ENCODE measurements at regions not wholly inside any gene's neighbourhood (a gene's known extent, or its start where the extent isn't known, plus 50 kb on each side); places are given as distances from the start of the nearest gene placed in this dataset.

GRCh38 chr18:78115896-78116561 lies 863.6 kb upstream of the SALL3 start:
- H3K36me3 ChIP-seq (ENCODE audit: low read depth, missing control alignments): no peaks in the 10 kb centered on the region
- H3K27ac ChIP-seq: no peak overlapping the region
- no peaks in the 10 kb centered on the region for H3K4me1 ChIP-seq
- no peaks in the 10 kb centered on the region for H3K9me3 ChIP-seq
- H3K4me3 ChIP-seq: no peak overlapping the region
- no peaks in the 10 kb centered on the region for H3K27me3 ChIP-seq
- WGBS, 2 donors: 95 to 100% methylated on average over 1 of the region's 1 CpG
- intact Hi-C loops (cut with DNase I; ENCODE audit: low total_unique reads): no loop called here
- no peak for DNase-seq
- TF ChIP-seq POLR2A (IDR thresholded peaks at IDR 0.05): no peak
- TF ChIP-seq CTCF (IDR thresholded peaks at IDR 0.05): no peak

GRCh38 chr18:78123144-78123909 lies 856.3 kb upstream of the SALL3 start:
- DNase-seq: no peak
- no peaks in the 10 kb centered on the region for H3K4me1 ChIP-seq
- no peak overlapping the region for H3K4me3 ChIP-seq
- H3K27ac ChIP-seq: no peak overlapping the region
- no peaks in the 10 kb centered on the region for H3K36me3 ChIP-seq (ENCODE audit: low read depth, missing control alignments)
- no peaks in the 10 kb centered on the region for H3K9me3 ChIP-seq
- TF ChIP-seq CTCF (IDR thresholded peaks at IDR 0.05) (no peak), POLR2A (IDR thresholded peaks at IDR 0.05) (no peak)
- H3K27me3 ChIP-seq: no peaks in the 10 kb centered on the region
- intact Hi-C loops (cut with DNase I; ENCODE audit: low total_unique reads): no loop called here
- WGBS, 2 donors: 72 to 81% methylated on average over 17 to 24 of the region's 24 CpGs

- H3K27me3 ChIP-seq: no peaks in the 10 kb centered on the region
- WGBS, 2 donors: 52 to 58% methylated on average over 14 to 34 of the region's 34 CpGs
- TF ChIP-seq CTCF (IDR thresholded peaks at IDR 0.05): no peak
- TF ChIP-seq POLR2A (IDR thresholded peaks at IDR 0.05): no peak
Measured at GRCh38 chr18:78123926-78124797, 855.5 kb upstream of the SALL3 start.

GRCh38 chr18:78125206-78125896 lies 854.3 kb upstream of the SALL3 start:
- no peaks in the 10 kb centered on the region for H3K4me1 ChIP-seq
- TF ChIP-seq CTCF (IDR thresholded peaks at IDR 0.05): no peak
- TF ChIP-seq POLR2A (IDR thresholded peaks at IDR 0.05): no peak
- no peak for DNase-seq
- WGBS, 2 donors: 66 to 75% methylated on average over 7 of the region's 7 CpGs
- H3K9me3 ChIP-seq: no peaks in the 10 kb centered on the region
- H3K4me3 ChIP-seq: no peak overlapping the region
- H3K27me3 ChIP-seq: no peaks in the 10 kb centered on the region
- H3K27ac ChIP-seq: no peak overlapping the region
- intact Hi-C loops (cut with DNase I; ENCODE audit: low total_unique reads): no loop called here
- H3K36me3 ChIP-seq (ENCODE audit: low read depth, missing control alignments): no peaks in the 10 kb centered on the region

More at GRCh38 chr18:78123926-78124797, 855.5 kb upstream of the SALL3 start:
- no peak overlapping the region for H3K4me3 ChIP-seq
- H3K9me3 ChIP-seq: no peaks in the 10 kb centered on the region
- H3K4me1 ChIP-seq: no peaks in the 10 kb centered on the region
- H3K36me3 ChIP-seq (ENCODE audit: low read depth, missing control alignments): no peaks in the 10 kb centered on the region
- intact Hi-C loops (cut with DNase I; ENCODE audit: low total_unique reads): no loop called here
- H3K27ac ChIP-seq: no peak overlapping the region
- DNase-seq: no peak
